ENCODE measurements at regions not wholly inside any gene's neighbourhood (a gene's known extent, or its start where the extent isn't known, plus 50 kb on each side); places are given as distances from the start of the nearest gene placed in this dataset.

DNA sequence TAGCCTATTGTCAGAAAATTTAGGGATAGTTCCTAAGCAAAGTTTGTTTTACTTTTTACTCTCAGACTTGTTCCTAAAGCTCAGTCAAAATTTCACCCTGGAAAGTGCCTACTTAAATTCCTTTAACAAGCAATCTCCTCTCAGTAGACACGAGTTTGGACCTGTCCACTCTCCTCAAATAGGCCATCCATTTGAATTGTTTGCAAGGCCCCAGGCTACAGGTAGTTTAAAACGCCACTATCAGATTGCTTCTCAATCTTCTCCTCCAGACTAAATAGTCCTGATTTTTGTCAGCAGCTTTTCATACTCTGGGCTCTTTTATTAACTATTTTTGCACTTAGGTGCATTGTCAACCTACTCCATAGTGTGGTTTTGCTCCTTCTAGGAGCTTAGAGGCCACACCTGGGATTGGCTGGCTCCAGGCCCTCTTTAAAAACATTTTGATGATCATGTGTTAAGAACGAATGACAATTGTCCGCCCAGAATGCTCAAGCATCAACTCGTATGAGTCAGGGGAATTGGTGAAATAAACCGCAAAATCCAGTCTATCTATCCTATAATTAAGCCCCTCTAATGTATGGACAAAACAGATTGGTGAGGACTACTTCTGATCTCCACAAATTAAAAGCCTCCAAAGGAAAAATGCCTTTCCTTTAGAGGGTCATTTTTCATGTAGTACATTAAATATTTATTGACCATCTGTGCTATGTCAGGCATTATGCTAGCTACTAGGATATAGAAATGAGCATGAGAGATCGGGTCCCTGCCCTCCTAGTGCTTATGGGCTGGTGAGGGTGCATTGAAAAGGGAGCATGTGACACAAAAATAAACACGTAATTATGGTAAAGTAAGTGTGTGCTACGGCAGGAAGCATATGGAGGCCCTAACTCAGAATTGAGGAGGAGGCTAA is 333.8 kb upstream of the TNP1 start:
- H3K9me3 ChIP-seq (replicated peaks in 1 of 2; ENCODE audit: control insufficient read depth in 2 of 2, insufficient read depth in 1 of 2, low read depth in 1 of 2, low read length in 2 of 2): peaks cover 5 to 7% of the 10 kb centered on the region in 2 donors
- WGBS, 2 donors (ENCODE audit: extremely low coverage in 2 of 2, insufficient read length in 2 of 2, insufficient replicate concordance in 1 of 2): no CpG with 5 or more reads among the region's 9 CpGs
- no peak overlapping the region for H3K18ac ChIP-seq (ENCODE audit: low read length)
- no peak overlapping the region for H3K23ac ChIP-seq (ENCODE audit: low read depth, low read length, poor library complexity)
- no peak overlapping the region for H2BK120ac ChIP-seq (ENCODE audit: low read depth, low read length)
- H2AFZ ChIP-seq (ENCODE audit: low read length): no peak overlapping the region
- H3K27ac ChIP-seq (replicated peaks; ENCODE audit: low read length): no peak overlapping the region
- H4K91ac ChIP-seq (ENCODE audit: low read depth, low read length, poor library complexity): no peak overlapping the region
- no peak overlapping the region for H3K9ac ChIP-seq (ENCODE audit: low read depth, low read length, poor library complexity)
- H3K79me1 ChIP-seq (ENCODE audit: low read depth, low read length): no peaks in the 10 kb centered on the region
- no peak overlapping the region for H2BK5ac ChIP-seq (ENCODE audit: low read length)
- H3K14ac ChIP-seq (ENCODE audit: low read length): no peak overlapping the region
- H3K4me2 ChIP-seq (ENCODE audit: insufficient read depth, low read length, poor library complexity, severe bottlenecking): no peak overlapping the region
- no peak overlapping the region for H4K8ac ChIP-seq (ENCODE audit: low read depth, low read length)
- H3K36me3 ChIP-seq (replicated peaks in 1 of 2; ENCODE audit: control insufficient read depth in 2 of 2, insufficient read depth in 2 of 2, low read length in 2 of 2): no peaks in the 10 kb centered on the region
- H2AK5ac ChIP-seq (ENCODE audit: low read depth, low read length): no peak overlapping the region
- no peak overlapping the region for H2BK12ac ChIP-seq (ENCODE audit: low read length)
- no peaks in the 10 kb centered on the region for H3K27me3 ChIP-seq (ENCODE audit: control insufficient read depth in 3 of 3, insufficient read depth in 3 of 3, low read depth in 1 of 3, low read length in 3 of 3)
- no peak overlapping the region for H3K4ac ChIP-seq (ENCODE audit: low read length)
- peaks cover 2 to 9% of the 10 kb centered on the region in 2 donors for H3K4me1 ChIP-seq (ENCODE audit: control insufficient read depth in 2 of 2, insufficient read depth in 1 of 2, low read depth in 1 of 2, low read length in 2 of 2)
- no peak for DNase-seq (ENCODE audit: low spot score)
- no peak overlapping the region for H3K4me3 ChIP-seq (ENCODE audit: low read length in 2 of 2)
- no peak overlapping the region for H2BK15ac ChIP-seq (ENCODE audit: low read length)

DNA sequence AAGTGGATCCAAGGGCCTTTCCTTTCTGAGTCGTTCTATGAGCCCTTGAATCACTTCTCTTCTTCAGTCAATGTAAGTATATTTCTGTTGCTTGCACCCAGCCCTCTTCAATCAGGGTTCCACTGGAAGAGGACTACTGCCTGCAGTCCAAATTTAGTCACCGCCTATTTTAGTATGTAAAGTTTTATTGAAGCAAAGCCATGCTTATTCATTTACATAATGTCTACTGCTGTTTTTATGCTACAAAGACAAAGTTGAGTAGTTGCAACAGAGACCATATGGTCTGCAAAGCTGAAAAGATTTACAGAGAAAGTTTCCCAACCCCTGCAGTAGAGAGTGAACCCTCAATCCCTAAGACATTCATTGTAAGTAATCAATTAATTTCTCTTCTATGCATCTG is 332.5 kb upstream of the TNP1 start:
- H3K18ac ChIP-seq (ENCODE audit: low read length): no peak overlapping the region
- H3K23ac ChIP-seq (ENCODE audit: low read depth, low read length, poor library complexity): no peak overlapping the region
- H3K14ac ChIP-seq (ENCODE audit: low read length): no peak overlapping the region
- no peaks in the 10 kb centered on the region for H3K79me1 ChIP-seq (ENCODE audit: low read depth, low read length)
- no peak overlapping the region for H2AFZ ChIP-seq (ENCODE audit: low read length)
- no peak overlapping the region for H3K27ac ChIP-seq (replicated peaks; ENCODE audit: low read length)
- no peak overlapping the region for H4K8ac ChIP-seq (ENCODE audit: low read depth, low read length)
- no peak overlapping the region for H4K91ac ChIP-seq (ENCODE audit: low read depth, low read length, poor library complexity)
- H3K9ac ChIP-seq (ENCODE audit: low read depth, low read length, poor library complexity): no peak overlapping the region
- H3K27me3 ChIP-seq (ENCODE audit: control insufficient read depth in 3 of 3, insufficient read depth in 3 of 3, low read depth in 1 of 3, low read length in 3 of 3): no peaks in the 10 kb centered on the region
- H2BK15ac ChIP-seq (ENCODE audit: low read length): no peak overlapping the region
- H3K9me3 ChIP-seq (replicated peaks in 1 of 2; ENCODE audit: control insufficient read depth in 2 of 2, insufficient read depth in 1 of 2, low read depth in 1 of 2, low read length in 2 of 2): peaks cover 5 to 7% of the 10 kb centered on the region in 2 donors
- H2BK5ac ChIP-seq (ENCODE audit: low read length): no peak overlapping the region
- no peak overlapping the region for H3K4me2 ChIP-seq (ENCODE audit: insufficient read depth, low read length, poor library complexity, severe bottlenecking)
- H2AK5ac ChIP-seq (ENCODE audit: low read depth, low read length): no peak overlapping the region
- no CpG with 5 or more reads among the region's 2 CpGs for WGBS, 2 donors (ENCODE audit: extremely low coverage in 2 of 2, insufficient read length in 2 of 2, insufficient replicate concordance in 1 of 2)
- no peak for DNase-seq (ENCODE audit: low spot score)
- no peak overlapping the region for H3K4ac ChIP-seq (ENCODE audit: low read length)
- H3K4me3 ChIP-seq (ENCODE audit: low read length in 2 of 2): no peak overlapping the region
- no peak overlapping the region for H2BK12ac ChIP-seq (ENCODE audit: low read length)
- H3K36me3 ChIP-seq (replicated peaks in 1 of 2; ENCODE audit: control insufficient read depth in 2 of 2, insufficient read depth in 2 of 2, low read length in 2 of 2): no peaks in the 10 kb centered on the region
- H2BK120ac ChIP-seq (ENCODE audit: low read depth, low read length): no peak overlapping the region
- peaks cover 0 to 2% of the 10 kb centered on the region in 2 donors for H3K4me1 ChIP-seq (ENCODE audit: control insufficient read depth in 2 of 2, insufficient read depth in 1 of 2, low read depth in 1 of 2, low read length in 2 of 2)

DNA sequence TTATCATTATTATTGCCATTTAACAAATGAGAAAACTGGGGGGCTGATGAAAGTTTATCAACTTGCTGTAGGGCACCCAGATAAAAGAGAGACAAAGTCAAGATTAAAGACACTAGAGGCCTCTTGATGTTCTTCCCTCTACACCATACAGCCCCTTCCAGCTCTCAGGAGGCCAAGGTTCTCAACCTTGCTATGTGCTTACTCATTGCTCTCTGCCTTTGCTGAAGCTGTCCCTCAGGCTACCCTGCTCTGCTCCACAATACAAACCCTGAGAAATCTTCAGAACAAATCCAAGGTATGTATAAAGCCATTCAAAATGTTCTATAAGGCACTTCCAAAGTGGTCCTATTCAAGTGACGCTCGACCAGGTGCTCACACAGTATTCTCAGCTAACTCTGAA is 329.9 kb upstream of the TNP1 start:
- no peaks in the 10 kb centered on the region for H3K27me3 ChIP-seq (ENCODE audit: control insufficient read depth in 3 of 3, insufficient read depth in 3 of 3, low read depth in 1 of 3, low read length in 3 of 3)
- no peak overlapping the region for H3K14ac ChIP-seq (ENCODE audit: low read length)
- no peak overlapping the region for H3K9ac ChIP-seq (ENCODE audit: low read depth, low read length, poor library complexity)
- no peak overlapping the region for H2BK120ac ChIP-seq (ENCODE audit: low read depth, low read length)
- no peak overlapping the region for H3K23ac ChIP-seq (ENCODE audit: low read depth, low read length, poor library complexity)
- H2AK5ac ChIP-seq (ENCODE audit: low read depth, low read length): no peak overlapping the region
- H4K8ac ChIP-seq (ENCODE audit: low read depth, low read length): no peak overlapping the region
- no peak for DNase-seq (ENCODE audit: low spot score)
- no peak overlapping the region for H2BK12ac ChIP-seq (ENCODE audit: low read length)
- no CpG with 5 or more reads among the region's 2 CpGs for WGBS, 2 donors (ENCODE audit: extremely low coverage in 2 of 2, insufficient read length in 2 of 2, insufficient replicate concordance in 1 of 2)
- peaks cover 0 to 2% of the 10 kb centered on the region in 2 donors for H3K4me1 ChIP-seq (ENCODE audit: control insufficient read depth in 2 of 2, insufficient read depth in 1 of 2, low read depth in 1 of 2, low read length in 2 of 2)
- H3K4ac ChIP-seq (ENCODE audit: low read length): no peak overlapping the region
- no peak overlapping the region for H3K4me3 ChIP-seq (ENCODE audit: low read length in 2 of 2)
- no peaks in the 10 kb centered on the region for H3K9me3 ChIP-seq (replicated peaks in 1 of 2; ENCODE audit: control insufficient read depth in 2 of 2, insufficient read depth in 1 of 2, low read depth in 1 of 2, low read length in 2 of 2)
- H2AFZ ChIP-seq (ENCODE audit: low read length): no peak overlapping the region
- no peaks in the 10 kb centered on the region for H3K79me1 ChIP-seq (ENCODE audit: low read depth, low read length)
- no peak overlapping the region for H4K91ac ChIP-seq (ENCODE audit: low read depth, low read length, poor library complexity)
- no peak overlapping the region for H2BK5ac ChIP-seq (ENCODE audit: low read length)
- no peak overlapping the region for H3K27ac ChIP-seq (replicated peaks; ENCODE audit: low read length)
- no peaks in the 10 kb centered on the region for H3K36me3 ChIP-seq (replicated peaks in 1 of 2; ENCODE audit: control insufficient read depth in 2 of 2, insufficient read depth in 2 of 2, low read length in 2 of 2)
- no peak overlapping the region for H3K4me2 ChIP-seq (ENCODE audit: insufficient read depth, low read length, poor library complexity, severe bottlenecking)
- no peak overlapping the region for H2BK15ac ChIP-seq (ENCODE audit: low read length)
- no peak overlapping the region for H3K18ac ChIP-seq (ENCODE audit: low read length)

DNA sequence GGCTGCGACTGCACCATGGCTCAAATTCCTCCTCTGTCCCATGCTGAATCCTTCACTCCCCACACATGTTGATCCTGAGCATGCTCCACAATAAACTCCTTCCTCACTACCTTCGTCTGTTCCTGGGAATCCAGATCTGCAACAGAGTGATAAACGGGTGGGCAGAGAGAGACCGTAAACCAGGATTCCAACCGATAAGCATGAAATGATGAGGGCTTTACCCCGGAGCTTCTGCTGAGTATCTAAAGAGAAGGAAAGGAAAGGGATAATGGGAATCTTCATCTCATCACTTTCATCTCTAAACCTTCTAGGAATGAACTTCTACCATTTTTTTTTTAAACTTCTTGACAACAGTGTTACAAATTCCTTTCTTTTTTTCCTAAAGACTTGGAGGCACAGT is 329.3 kb upstream of the TNP1 start:
- Histone ChIP-seq H3K14ac (ENCODE audit: low read length) (no peak overlapping the region), H3K4me1 (ENCODE audit: control insufficient read depth in 2 of 2, insufficient read depth in 1 of 2, low read depth in 1 of 2, low read length in 2 of 2) (peaks cover 0 to 2% of the 10 kb centered on the region in 2 donors), H3K4me3 (ENCODE audit: low read length in 2 of 2) (peak overlapping the region in 1 of 2 donors; percentile 26), H2AK5ac (ENCODE audit: low read depth, low read length) (no peak overlapping the region), H3K27me3 (ENCODE audit: control insufficient read depth in 3 of 3, insufficient read depth in 3 of 3, low read depth in 1 of 3, low read length in 3 of 3) (no peaks in the 10 kb centered on the region), H3K9me3 (replicated peaks in 1 of 2; ENCODE audit: control insufficient read depth in 2 of 2, insufficient read depth in 1 of 2, low read depth in 1 of 2, low read length in 2 of 2) (no peaks in the 10 kb centered on the region), H3K4ac (ENCODE audit: low read length) (no peak overlapping the region), H2BK120ac (ENCODE audit: low read depth, low read length) (no peak overlapping the region), H3K9ac (ENCODE audit: low read depth, low read length, poor library complexity) (no peak overlapping the region), H3K36me3 (replicated peaks in 1 of 2; ENCODE audit: control insufficient read depth in 2 of 2, insufficient read depth in 2 of 2, low read length in 2 of 2) (no peaks in the 10 kb centered on the region), H2BK12ac (ENCODE audit: low read length) (no peak overlapping the region), H2BK5ac (ENCODE audit: low read length) (no peak overlapping the region), H4K8ac (ENCODE audit: low read depth, low read length) (no peak overlapping the region), H2AFZ (ENCODE audit: low read length) (peak overlapping the region; percentile 28), H3K79me1 (ENCODE audit: low read depth, low read length) (no peaks in the 10 kb centered on the region), H3K4me2 (ENCODE audit: insufficient read depth, low read length, poor library complexity, severe bottlenecking) (no peak overlapping the region), H3K23ac (ENCODE audit: low read depth, low read length, poor library complexity) (no peak overlapping the region), H4K91ac (ENCODE audit: low read depth, low read length, poor library complexity) (no peak overlapping the region), H3K18ac (ENCODE audit: low read length) (peak overlapping the region; percentile 35), H3K27ac (replicated peaks; ENCODE audit: low read length) (no peak overlapping the region), H2BK15ac (ENCODE audit: low read length) (no peak overlapping the region)
- no CpG with 5 or more reads among the region's 6 CpGs for WGBS, 2 donors (ENCODE audit: extremely low coverage in 2 of 2, insufficient read length in 2 of 2, insufficient replicate concordance in 1 of 2)
- no peak for DNase-seq (ENCODE audit: low spot score)

Data from neuronal stem cell (in vitro differentiated cells).